ENCODE measurements at regions not wholly inside any gene's neighbourhood (a gene's known extent, or its start where the extent isn't known, plus 50 kb on each side); places are given as distances from the start of the nearest gene placed in this dataset.
A peak's percentile ranks its signal among the peaks of the same experiment; 100 is the strongest.

DNA sequence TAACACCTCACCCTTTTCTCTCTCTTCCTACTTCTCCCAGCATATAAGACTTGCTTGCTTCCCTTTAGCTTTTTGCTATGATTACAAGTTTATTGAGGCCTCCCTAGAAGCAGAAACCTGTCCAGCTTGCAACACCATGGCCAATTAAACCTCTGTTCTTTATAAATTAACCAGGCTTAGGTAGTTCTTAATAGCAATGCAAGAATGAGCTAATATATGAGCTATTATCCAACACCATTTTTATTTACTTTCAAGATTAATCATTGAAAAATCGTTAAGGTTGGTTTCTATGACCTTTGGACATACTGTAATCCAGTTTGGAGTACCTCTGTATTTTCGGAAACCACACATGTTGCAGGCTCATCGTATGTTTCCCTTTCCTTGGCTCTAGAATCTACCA lies 643.1 kb downstream of the ZPLD1 start:
- no peaks in the 10 kb centered on the region for H3K36me3 ChIP-seq (replicated peaks; ENCODE audit: insufficient read depth, low read depth)
- H2AFZ ChIP-seq = no peak overlapping the region
- H4K20me1 ChIP-seq (ENCODE audit: insufficient read depth, poor library complexity, severe bottlenecking) = no peaks in the 10 kb centered on the region
- TF ChIP-seq EZH2 (IDR thresholded peaks at IDR 0.05; ENCODE audit: borderline replicate concordance) (no peak), EZH2phosphoT487 (IDR thresholded peaks at IDR 0.05; ENCODE audit: low read depth, severe bottlenecking, unreplicated experiment) (no peak), CTCF (IDR thresholded peaks at IDR 0.05; ENCODE audit: poor library complexity) (no peak)
- DNase-seq (ENCODE audit: low spot score) = no peak
- no peaks in the 10 kb centered on the region for H3K9me3 ChIP-seq (ENCODE audit: low read depth)
- H3K9me2 ChIP-seq (replicated peaks; ENCODE audit: insufficient read depth) = no peaks in the 10 kb centered on the region
- no peak overlapping the region for H3K4me3 ChIP-seq
- WGBS (ENCODE audit: low lambda C conversion rate, missing lambda C conversion rate) = 77% methylated on average over 3 of the region's 3 CpGs
- H3K27me3 ChIP-seq = no peaks in the 10 kb centered on the region
- H3K79me2 ChIP-seq = no peaks in the 10 kb centered on the region
- peak overlapping the region; percentile 6 for H3K4me2 ChIP-seq
- no peaks in the 10 kb centered on the region for H3K4me1 ChIP-seq (ENCODE audit: insufficient read depth)
- peak overlapping the region; percentile 48 for H3K27ac ChIP-seq

DNA sequence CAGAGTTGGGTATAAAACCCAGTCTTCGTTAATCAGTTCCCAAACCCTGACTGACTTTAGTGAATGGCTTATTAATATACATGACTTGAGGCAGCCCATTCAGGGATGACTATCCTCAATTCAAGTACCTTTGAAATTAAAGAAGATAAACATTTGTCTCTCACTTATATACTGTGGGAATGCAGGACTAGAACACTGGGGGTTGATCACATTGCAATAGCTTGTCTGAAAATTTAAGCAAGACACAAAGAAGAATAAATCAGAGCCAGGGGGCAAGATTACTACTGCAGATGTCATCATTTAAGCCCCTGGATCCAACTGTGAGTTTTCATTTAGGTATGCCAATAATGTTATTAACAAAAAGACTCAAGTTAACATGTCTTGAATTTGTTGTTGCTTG lies 647.7 kb downstream of the ZPLD1 start:
- Histone ChIP-seq H3K4me3 (no peak overlapping the region), H3K4me2 (no peak overlapping the region), H3K9me2 (replicated peaks; ENCODE audit: insufficient read depth) (no peaks in the 10 kb centered on the region), H3K27ac (no peak overlapping the region), H3K36me3 (replicated peaks; ENCODE audit: insufficient read depth, low read depth) (no peaks in the 10 kb centered on the region), H2AFZ (no peak overlapping the region), H3K27me3 (no peaks in the 10 kb centered on the region), H3K79me2 (no peaks in the 10 kb centered on the region), H3K4me1 (ENCODE audit: insufficient read depth) (peaks cover 9% of the 10 kb centered on the region), H3K9me3 (ENCODE audit: low read depth) (no peaks in the 10 kb centered on the region), H4K20me1 (ENCODE audit: insufficient read depth, poor library complexity, severe bottlenecking) (no peaks in the 10 kb centered on the region)
- WGBS (ENCODE audit: low lambda C conversion rate, missing lambda C conversion rate) = 96% methylated on average over 1 of the region's 1 CpG
- TF ChIP-seq CTCF (IDR thresholded peaks at IDR 0.05; ENCODE audit: poor library complexity) = no peak
- no peak for TF ChIP-seq EZH2 (IDR thresholded peaks at IDR 0.05; ENCODE audit: borderline replicate concordance)
- no peak for TF ChIP-seq EZH2phosphoT487 (IDR thresholded peaks at IDR 0.05; ENCODE audit: low read depth, severe bottlenecking, unreplicated experiment)
- no peak for DNase-seq (ENCODE audit: low spot score)

- no peak overlapping the region for H3K4me3 ChIP-seq
- H3K9me2 ChIP-seq (replicated peaks; ENCODE audit: insufficient read depth) = no peaks in the 10 kb centered on the region
- H3K4me1 ChIP-seq (ENCODE audit: insufficient read depth) = peaks cover 9% of the 10 kb centered on the region
- no peaks in the 10 kb centered on the region for H3K79me2 ChIP-seq
- no peaks in the 10 kb centered on the region for H4K20me1 ChIP-seq (ENCODE audit: insufficient read depth, poor library complexity, severe bottlenecking)
- TF ChIP-seq CTCF (IDR thresholded peaks at IDR 0.05; ENCODE audit: poor library complexity) (no peak), EZH2 (IDR thresholded peaks at IDR 0.05; ENCODE audit: borderline replicate concordance) (no peak), EZH2phosphoT487 (IDR thresholded peaks at IDR 0.05; ENCODE audit: low read depth, severe bottlenecking, unreplicated experiment) (no peak)
- no peaks in the 10 kb centered on the region for H3K27me3 ChIP-seq
- no peak overlapping the region for H3K4me2 ChIP-seq
- 85% methylated on average over 3 of the region's 3 CpGs for WGBS (ENCODE audit: low lambda C conversion rate, missing lambda C conversion rate)
- H2AFZ ChIP-seq = no peak overlapping the region
- H3K36me3 ChIP-seq (replicated peaks; ENCODE audit: insufficient read depth, low read depth) = no peaks in the 10 kb centered on the region
- peak overlapping the region; percentile 10 for H3K27ac ChIP-seq
- no peaks in the 10 kb centered on the region for H3K9me3 ChIP-seq (ENCODE audit: low read depth)
- DNase-seq (ENCODE audit: low spot score) = no peak
Measured at GRCh38 chr3:103083848-103084631, 649.2 kb downstream of the ZPLD1 start.
